SK-N-SH (cell line): ENCODE measurements at regions not wholly inside any gene's neighbourhood (a gene's known extent, or its start where the extent isn't known, plus 50 kb on each side); places are given as distances from the start of the nearest gene placed in this dataset.
"Not testable (repeated sequence)": the region's sequence is repeated elsewhere in the genome, so short reads cannot be mapped to it uniquely, and the experiment has no call there.

ENCODE experiments used
- CTCF ChIA-PET: fragments of 300-600, 350-600 bp; formaldehyde crosslinking; extraction: SDS; loops from one replicate; lab custom pipeline; 2021; lab: Yijun Ruan, JAX
- POLR2A ChIA-PET: fragments of 350-600 bp; sonication (Branson Sonifier 250); formaldehyde crosslinking; extraction: SDS; loops from one replicate; lab custom pipeline; 2020; ENCODE audit warnings: antibody characterized with exemption, inconsistent platforms; lab: Yijun Ruan, JAX
- DNase-seq: peaks from one replicate; pipeline ENCODE4 v3.0.0; 2012
- H2AFZ ChIP-seq: fragments of 200-600 bp; sonication (generic); 2 replicates; pipeline ENCODE4 v1.8.1; 2016; ENCODE audit warnings: antibody characterized with exemption, mild to moderate bottlenecking, low read depth
- H3F3A ChIP-seq: fragments of 200-600 bp; sonication (generic); replicated peaks from 2 replicates; pipeline ENCODE3; 2016; ENCODE audit warnings: antibody characterized with exemption, mild to moderate bottlenecking; ENCODE audit not compliant: insufficient read depth
- H3K27ac ChIP-seq, 2 experiments: fragments of 200-500 bp in 1 of 2; fragments of 200-600 bp in 1 of 2; sonication (Bioruptor generic) in 1 of 2; sonication (generic), shearing (Covaris generic) in 1 of 2; 2 replicates each; pipeline versions ENCODE4 v1.5.1 to v1.6.1; 2014 to 2016; ENCODE audit warnings: low read depth in 2 of 2, inconsistent platforms in 1 of 2, low read length in 1 of 2, mild to moderate bottlenecking in 1 of 2, mixed read lengths in 1 of 2
- H3K27me3 ChIP-seq: fragments of 200-600 bp; sonication (generic), shearing (Covaris generic); 2 replicates; pipeline ENCODE4 v1.6.1; 2016; ENCODE audit warnings: mixed run types; ENCODE audit not compliant: insufficient read depth
- H3K36me3 ChIP-seq, 2 experiments: fragments of 200-500 bp in 1 of 2; fragments of 200-600 bp in 1 of 2; sonication (Bioruptor generic) in 1 of 2; sonication (generic) in 1 of 2; replicated peaks in 1 of 2; 2 replicates each; pipeline versions ENCODE3 to v1.5.1; 2014 to 2016; ENCODE audit warnings: low read length in 1 of 2, mild to moderate bottlenecking in 1 of 2; ENCODE audit not compliant: insufficient read depth in 2 of 2, control insufficient read depth in 1 of 2
- H3K4me1 ChIP-seq, 2 experiments: fragments of 200-500 bp in 1 of 2; fragments of 200-600 bp in 1 of 2; sonication (Bioruptor generic) in 1 of 2; sonication (generic), shearing (Covaris generic) in 1 of 2; 2 replicates each; pipeline versions ENCODE4 v1.5.1 to v1.6.1; 2014 to 2016; ENCODE audit warnings: low read depth in 1 of 2, low read length in 1 of 2, mixed run types in 1 of 2; ENCODE audit not compliant: insufficient read depth in 2 of 2, control insufficient read depth in 1 of 2
- H3K4me2 ChIP-seq: fragments of 200-600 bp; sonication (generic), shearing (Covaris generic); 2 replicates; pipeline ENCODE4 v1.6.1; 2017; ENCODE audit warnings: mixed run types
- H3K4me3 ChIP-seq, 2 experiments: fragments of 200-500 bp in 1 of 2; fragments of 200-600 bp in 1 of 2; sonication (Bioruptor generic) in 1 of 2; sonication (generic), shearing (Covaris generic) in 1 of 2; 2 replicates each; pipeline versions ENCODE4 v1.5.1 to v1.8.1; 2014 to 2016; ENCODE audit warnings: low read depth in 2 of 2, inconsistent platforms in 1 of 2, low read length in 1 of 2, mild to moderate bottlenecking in 1 of 2, mixed read lengths in 1 of 2, moderate library complexity in 1 of 2
- H3K79me2 ChIP-seq: fragments of 200-600 bp; sonication (generic); 2 replicates; pipeline ENCODE4 v1.8.1; 2017; ENCODE audit warnings: mild to moderate bottlenecking; ENCODE audit not compliant: insufficient read depth
- H3K9ac ChIP-seq: fragments of 200-600 bp; sonication (generic); 2 replicates; pipeline ENCODE4 v1.6.1; 2017; ENCODE audit warnings: mixed run types
- H3K9me2 ChIP-seq: fragments of 200-600 bp; sonication (generic); 2 replicates; pipeline ENCODE4 v1.6.1; 2017; ENCODE audit warnings: mixed run types
- H3K9me3 ChIP-seq: fragments of 200-600 bp; sonication (generic); 2 replicates; pipeline ENCODE4 v1.6.1; 2017; ENCODE audit warnings: mixed run types, mild to moderate bottlenecking, moderate library complexity
- H4K20me1 ChIP-seq: fragments of 200-600 bp; sonication (generic); 2 replicates; pipeline ENCODE4 v1.6.1; 2017; ENCODE audit warnings: mild to moderate bottlenecking, mixed run types; ENCODE audit not compliant: insufficient read depth
- CHD2 ChIP-seq: fragments of 150-350 bp; IDR thresholded peaks from 2 replicates; pipeline ENCODE4 v1.6.1; 2018; ENCODE audit warnings: low read length; ENCODE audit not compliant: partially characterized antibody
- ELF1 ChIP-seq: IDR thresholded peaks from 2 replicates; pipeline ENCODE4 v1.4.0; 2012
- EP300 ChIP-seq, 2 experiments: IDR thresholded peaks; 2 replicates each; pipeline versions ENCODE4 v1.4.0 to v1.6.1; 2012; ENCODE audit warnings: borderline replicate concordance in 1 of 2, low read depth in 1 of 2, low read length in 1 of 2
- FOSL2 ChIP-seq: IDR thresholded peaks from 2 replicates; pipeline ENCODE4 v1.4.0; 2012; ENCODE audit warnings: low read depth, mild to moderate bottlenecking, moderate library complexity, borderline replicate concordance
- FOXJ3 ChIP-seq: sonication (generic); formaldehyde crosslinking; IDR thresholded peaks from 2 replicates; pipeline ENCODE4 v1.5.1; 2020; ENCODE audit warnings: mild to moderate bottlenecking, missing genetic modification reagents
- FOXM1 ChIP-seq: IDR thresholded peaks from 2 replicates; pipeline ENCODE4 v1.4.0; 2012; ENCODE audit warnings: low read depth, mild to moderate bottlenecking
- GATA2 ChIP-seq: sonication (generic); formaldehyde crosslinking; IDR thresholded peaks from 2 replicates; pipeline ENCODE4 v1.5.0; 2020; ENCODE audit warnings: mild to moderate bottlenecking, missing genetic modification reagents
- MAX ChIP-seq: IDR thresholded peaks from 2 replicates; pipeline ENCODE4 v1.4.0; 2012; ENCODE audit warnings: low read depth
- POLR2AphosphoS5 ChIP-seq: IDR thresholded peaks from 2 replicates; pipeline ENCODE4 v1.6.1; 2012; ENCODE audit warnings: low read depth, low read length
- REST ChIP-seq: IDR thresholded peaks from 2 replicates; pipeline ENCODE4 v1.6.1; 2012; ENCODE audit warnings: mild to moderate bottlenecking, low read depth, low read length, moderate library complexity
- SMC3 ChIP-seq: IDR thresholded peaks from 2 replicates; pipeline ENCODE4 v1.6.1; 2012; ENCODE audit warnings: low read depth, low read length, improper control_type of control experiment
- TCF12 ChIP-seq: IDR thresholded peaks from 2 replicates; pipeline ENCODE4 v1.4.0; 2012
- YY1 ChIP-seq: IDR thresholded peaks from 2 replicates; pipeline ENCODE4 v1.4.0; 2012; ENCODE audit warnings: low read depth, mild to moderate bottlenecking
- WGBS: methylation state at CpG from one replicate; pipeline ENCODE4 v1.1.6; 2017; ENCODE audit warnings: low lambda C conversion rate; 5-methylcytosine and 5-hydroxymethylcytosine counted together
- TF ChIP-seq, protein P1 (sequence below): fragments of 150-350 bp; IDR thresholded peaks from 2 replicates; pipeline ENCODE4 v1.6.1; 2017; ENCODE audit warnings: antibody characterized with exemption, low read length, low read depth, borderline replicate concordance
- TF ChIP-seq, protein P2 (sequence below): fragments of 200-600 bp; sonication (generic); IDR thresholded peaks from 2 replicates; pipeline ENCODE4 v1.6.1; 2017; ENCODE audit warnings: antibody characterized with exemption, mild to moderate bottlenecking, moderate library complexity
- TF ChIP-seq, protein P3 (sequence below): IDR thresholded peaks from 2 replicates; pipeline ENCODE4; 2012

DNA sequence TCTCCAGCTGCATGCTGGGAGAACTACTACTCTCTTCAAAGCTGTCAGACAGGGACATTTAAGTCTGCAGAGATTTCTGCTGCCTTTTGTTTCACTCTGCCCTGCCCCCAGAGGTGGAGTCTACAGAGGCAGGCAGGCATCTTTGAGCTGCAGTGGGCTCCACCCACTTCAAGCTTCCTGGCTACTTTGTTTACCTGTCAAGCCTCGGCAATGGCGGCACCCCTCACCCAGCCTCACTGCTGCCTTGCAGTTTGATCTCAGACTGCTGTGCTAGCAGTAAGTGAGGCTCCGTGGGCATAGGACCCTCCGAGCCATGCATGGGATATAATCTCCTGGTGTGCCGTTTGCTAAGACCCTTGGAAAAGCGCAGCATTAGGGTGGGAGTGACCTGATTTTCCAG, 61.7 kb downstream of the DMRTA1 start:
- WGBS = 4% methylated on average over 3 of the region's 6 CpGs
- H3F3A ChIP-seq, POLR2A ChIA-PET, H3K4me2 ChIP-seq, CTCF ChIA-PET, H3K27me3 ChIP-seq, H3K9ac ChIP-seq, DNase-seq, H3K79me2 ChIP-seq, H3K4me1 ChIP-seq, H2AFZ ChIP-seq, H4K20me1 ChIP-seq, H3K9me3 ChIP-seq, H3K36me3 ChIP-seq, H3K9me2 ChIP-seq, H3K27ac ChIP-seq: not testable (repeated sequence)
- peak overlapping the region in 1 of 2 experiments; percentile 12; a peak in 1 of 4 replicates for H3K4me3 ChIP-seq

GRCh38 chr9:22508790-22509189, 62.2 kb downstream of the DMRTA1 start:
- no peak overlapping the region for H2AFZ ChIP-seq

More at GRCh38 chr9:22508790-22509189, 62.2 kb downstream of the DMRTA1 start:
- Histone ChIP-seq H3K79me2 (no peaks in the 10 kb centered on the region), H3K27me3 (no peaks in the 10 kb centered on the region), H3K4me1 (no peaks in the 10 kb centered on the region), H3F3A (no peaks in the 10 kb centered on the region), H3K9ac (no peak overlapping the region), H3K36me3 (no peaks in the 10 kb centered on the region), H3K9me2 (no peaks in the 10 kb centered on the region), H3K27ac (no peak overlapping the region), H3K4me2 (no peak overlapping the region), H3K4me3 (peak overlapping the region in 1 of 2 experiments; percentile 12; a peak in 1 of 4 replicates), H3K9me3 (no peaks in the 10 kb centered on the region), H4K20me1 (no peaks in the 10 kb centered on the region)
- 13% methylated on average over 4 of the region's 11 CpGs for WGBS
- ChIA-PET POLR2A (no interaction called here), CTCF (interaction anchor here (0.6 kb wide), 1 partner anchor 56 kb away, joined by 3 read pairs; no protein-coding TSS in a partner anchor)
- no peak for TF ChIP-seq POLR2AphosphoS5
- TF ChIP-seq GATA2 (CRISPR knock-in tag) = no peak
- TF ChIP-seq FOSL2 = no peak
- TF ChIP-seq REST = no peak
- no peak for TF ChIP-seq CHD2
- TF ChIP-seq MAX = no peak
- TF ChIP-seq YY1 = no peak
- no peak for TF ChIP-seq TCF12
- TF ChIP-seq, protein P1, sequence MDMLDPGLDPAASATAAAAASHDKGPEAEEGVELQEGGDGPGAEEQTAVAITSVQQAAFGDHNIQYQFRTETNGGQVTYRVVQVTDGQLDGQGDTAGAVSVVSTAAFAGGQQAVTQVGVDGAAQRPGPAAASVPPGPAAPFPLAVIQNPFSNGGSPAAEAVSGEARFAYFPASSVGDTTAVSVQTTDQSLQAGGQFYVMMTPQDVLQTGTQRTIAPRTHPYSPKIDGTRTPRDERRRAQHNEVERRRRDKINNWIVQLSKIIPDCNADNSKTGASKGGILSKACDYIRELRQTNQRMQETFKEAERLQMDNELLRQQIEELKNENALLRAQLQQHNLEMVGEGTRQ = no peak
- no peak for TF ChIP-seq FOXJ3 (CRISPR knock-in tag)
- no peak for TF ChIP-seq SMC3
- TF ChIP-seq, protein P2, sequence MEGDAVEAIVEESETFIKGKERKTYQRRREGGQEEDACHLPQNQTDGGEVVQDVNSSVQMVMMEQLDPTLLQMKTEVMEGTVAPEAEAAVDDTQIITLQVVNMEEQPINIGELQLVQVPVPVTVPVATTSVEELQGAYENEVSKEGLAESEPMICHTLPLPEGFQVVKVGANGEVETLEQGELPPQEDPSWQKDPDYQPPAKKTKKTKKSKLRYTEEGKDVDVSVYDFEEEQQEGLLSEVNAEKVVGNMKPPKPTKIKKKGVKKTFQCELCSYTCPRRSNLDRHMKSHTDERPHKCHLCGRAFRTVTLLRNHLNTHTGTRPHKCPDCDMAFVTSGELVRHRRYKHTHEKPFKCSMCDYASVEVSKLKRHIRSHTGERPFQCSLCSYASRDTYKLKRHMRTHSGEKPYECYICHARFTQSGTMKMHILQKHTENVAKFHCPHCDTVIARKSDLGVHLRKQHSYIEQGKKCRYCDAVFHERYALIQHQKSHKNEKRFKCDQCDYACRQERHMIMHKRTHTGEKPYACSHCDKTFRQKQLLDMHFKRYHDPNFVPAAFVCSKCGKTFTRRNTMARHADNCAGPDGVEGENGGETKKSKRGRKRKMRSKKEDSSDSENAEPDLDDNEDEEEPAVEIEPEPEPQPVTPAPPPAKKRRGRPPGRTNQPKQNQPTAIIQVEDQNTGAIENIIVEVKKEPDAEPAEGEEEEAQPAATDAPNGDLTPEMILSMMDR = no peak
- TF ChIP-seq EP300 (IDR thresholded peaks at IDR 0.05; ENCODE audit: borderline replicate concordance in 1 of 2, low read depth in 1 of 2, low read length in 1 of 2) = no peak
- TF ChIP-seq FOXM1 = no peak
- no peak for TF ChIP-seq ELF1
- TF ChIP-seq, protein P3, sequence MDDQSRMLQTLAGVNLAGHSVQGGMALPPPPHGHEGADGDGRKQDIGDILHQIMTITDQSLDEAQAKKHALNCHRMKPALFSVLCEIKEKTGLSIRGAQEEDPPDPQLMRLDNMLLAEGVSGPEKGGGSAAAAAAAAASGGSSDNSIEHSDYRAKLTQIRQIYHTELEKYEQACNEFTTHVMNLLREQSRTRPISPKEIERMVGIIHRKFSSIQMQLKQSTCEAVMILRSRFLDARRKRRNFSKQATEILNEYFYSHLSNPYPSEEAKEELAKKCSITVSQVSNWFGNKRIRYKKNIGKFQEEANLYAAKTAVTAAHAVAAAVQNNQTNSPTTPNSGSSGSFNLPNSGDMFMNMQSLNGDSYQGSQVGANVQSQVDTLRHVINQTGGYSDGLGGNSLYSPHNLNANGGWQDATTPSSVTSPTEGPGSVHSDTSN = no peak
- DNase-seq = no peak
